Superior temporal gyrus (tissue), 1 donor: ENCODE measurements at regions not wholly inside any gene's neighbourhood (a gene's known extent, or its start where the extent isn't known, plus 50 kb on each side); places are given as distances from the start of the nearest gene placed in this dataset.

Experiments used
- DNase-seq: peaks from one replicate; pipeline ENCODE4 v3.0.0-alpha.2; 2016; ENCODE audit errors: extremely low spot score

GRCh38 chr1:69511426-69512192 lies 56.1 kb upstream of the LRRC7 start:
- DNase-seq: no peak

- no peak for DNase-seq
Measured at GRCh38 chr1:69513601-69514000, 54.1 kb upstream of the LRRC7 start.
